Epidermal melanocyte (primary cell): ENCODE measurements at regions not wholly inside any gene's neighbourhood (a gene's known extent, or its start where the extent isn't known, plus 50 kb on each side); places are given as distances from the start of the nearest gene placed in this dataset.
A peak's percentile ranks its signal among the peaks of the same experiment; 100 is the strongest.

ENCODE experiments used
- DNase-seq: peaks from one replicate; pipeline ENCODE4 v3.0.0; 2011; ENCODE audit warnings: low spot score; ENCODE audit not compliant: insufficient read length

DNA sequence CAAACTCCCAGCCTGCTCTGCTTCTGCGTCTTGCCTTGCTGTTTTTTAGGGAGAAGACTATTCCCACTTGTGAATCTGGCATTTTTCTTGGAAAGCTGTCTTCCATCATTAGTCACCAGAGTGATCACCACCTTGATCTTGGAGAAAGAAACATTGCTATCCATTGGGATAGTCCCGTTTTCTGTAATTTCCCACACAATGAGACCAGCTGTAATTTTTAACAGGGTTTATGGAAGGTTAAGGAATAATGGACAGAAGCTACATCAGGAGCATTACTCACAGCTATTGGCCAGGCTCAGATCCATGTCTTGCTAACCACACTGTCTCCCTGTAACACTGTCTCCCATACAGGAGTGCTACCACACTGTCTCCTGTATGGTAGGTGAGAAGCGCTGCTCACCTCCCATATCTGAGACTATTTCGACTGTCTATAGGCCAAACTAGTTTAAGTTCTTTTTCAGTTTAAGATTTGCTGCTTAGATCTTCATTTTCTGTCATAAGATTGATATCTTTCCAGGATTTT lies 523.0 kb downstream of the SPRY1 start:
- DNase-seq, result no peak

DNA sequence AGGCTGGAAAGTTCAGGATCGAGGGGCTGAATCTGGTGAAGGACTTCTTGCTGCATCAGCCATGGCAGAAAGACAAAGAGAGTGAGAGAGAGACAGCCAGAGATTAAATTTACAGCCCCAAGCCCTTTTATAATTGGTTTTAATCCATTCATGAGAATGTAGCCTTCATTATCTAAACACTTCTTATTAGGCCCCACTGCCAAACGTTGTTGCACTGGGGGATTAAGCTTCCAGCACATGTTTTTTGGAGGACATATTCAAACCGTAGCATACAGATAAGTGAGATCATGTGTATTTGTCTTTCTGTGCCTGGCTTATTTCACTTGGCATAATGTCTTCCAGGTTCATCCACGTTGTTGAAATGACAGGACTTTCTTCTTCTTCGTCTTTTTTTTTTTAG lies 524.7 kb downstream of the SPRY1 start:
- DNase-seq, result no peak

DNA sequence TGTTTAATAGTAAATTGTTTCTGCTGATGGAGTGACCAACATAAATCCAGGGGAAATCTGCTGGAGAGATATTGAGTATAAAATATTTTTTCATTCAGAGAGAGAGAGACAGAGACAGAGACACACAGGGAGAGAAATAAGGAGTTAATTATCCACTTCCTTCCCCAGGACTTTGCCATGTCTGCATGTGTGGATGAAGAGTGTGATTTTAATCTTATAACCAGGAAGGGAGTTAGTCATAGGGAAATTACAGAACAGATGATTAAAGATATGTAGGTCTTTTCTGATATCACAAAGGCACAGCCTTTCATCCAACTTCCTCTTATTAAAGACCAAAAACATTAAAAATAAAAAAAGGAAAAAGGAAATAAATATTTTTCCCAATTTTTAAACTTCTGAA lies 526.3 kb downstream of the SPRY1 start:
- no peak for DNase-seq

DNA sequence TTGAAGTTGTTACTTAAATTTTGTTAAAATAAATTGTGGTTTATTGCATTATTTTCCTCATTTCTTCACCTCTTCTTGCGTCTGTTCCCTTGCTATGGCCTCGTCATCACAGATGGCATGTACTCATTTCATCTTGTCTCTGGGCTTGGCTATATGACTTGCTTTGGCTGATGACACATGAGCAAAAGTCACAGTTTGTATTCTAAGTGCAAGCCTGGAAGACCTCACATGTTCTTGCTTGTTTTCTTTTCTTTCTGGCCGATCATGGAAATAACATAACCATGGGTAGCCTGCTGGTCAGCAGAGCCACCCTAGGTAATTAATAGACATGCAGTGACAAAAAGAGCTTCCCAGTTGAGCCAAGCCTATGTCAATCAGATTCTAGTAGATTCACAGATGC lies 527.9 kb downstream of the SPRY1 start:
- DNase-seq, result no peak

DNA sequence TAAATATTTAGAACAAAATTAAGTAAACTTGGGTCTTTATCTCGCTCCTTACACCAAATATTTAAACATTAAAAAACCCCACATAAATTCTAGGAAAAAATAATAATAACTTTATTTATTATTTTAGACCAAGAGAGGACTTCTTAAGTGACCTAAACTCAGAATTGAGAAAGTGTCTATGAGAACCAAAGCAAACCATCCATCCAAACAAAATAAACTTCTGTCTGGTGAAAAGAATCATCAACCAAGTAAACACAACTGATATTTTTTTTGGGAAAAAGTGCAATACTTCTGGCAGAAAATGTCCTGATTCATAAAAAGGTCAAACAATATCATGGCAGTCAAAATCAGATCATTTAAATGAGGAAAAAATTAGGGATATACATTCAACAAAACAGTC lies 533.0 kb downstream of the SPRY1 start:
- no peak for DNase-seq

DNA sequence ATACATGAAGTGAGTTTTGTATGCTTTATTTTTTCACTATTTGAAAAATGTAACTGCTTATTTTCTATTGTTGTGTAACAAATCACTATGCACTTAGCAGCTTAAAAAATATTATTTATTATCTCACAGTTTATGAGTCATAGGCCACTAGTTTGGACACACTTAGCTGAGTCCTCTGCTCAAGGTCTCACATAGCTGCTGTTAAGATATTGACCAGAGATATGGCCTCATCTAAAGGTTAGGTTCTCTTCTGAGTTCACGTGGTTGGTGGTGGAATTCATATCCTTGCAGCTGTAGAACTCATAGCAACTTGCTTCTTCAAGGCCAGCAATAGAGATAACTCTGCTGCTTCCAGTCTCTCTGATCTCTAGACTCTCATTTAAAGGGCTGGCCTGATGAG lies 534.4 kb downstream of the SPRY1 start:
- DNase-seq, result no peak

DNA sequence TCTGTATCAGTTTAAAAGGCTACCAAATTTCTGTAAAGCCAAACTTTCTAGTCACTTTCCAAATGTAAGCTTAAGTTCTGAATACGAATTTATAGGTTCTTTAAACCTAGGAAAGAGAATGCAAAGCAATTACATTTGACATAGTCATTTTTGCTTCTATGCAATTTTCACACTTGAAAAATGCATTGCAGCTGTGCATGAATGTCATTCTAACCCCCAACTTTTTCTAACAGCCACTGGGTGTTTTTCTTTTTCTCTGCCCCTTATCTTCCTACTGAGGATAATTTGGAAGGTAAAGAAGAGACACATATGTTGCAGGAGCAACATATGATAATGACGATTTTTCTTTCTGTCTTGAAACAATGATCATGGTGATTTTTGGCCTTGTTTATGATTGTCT lies 537.5 kb downstream of the SPRY1 start:
- DNase-seq, result no peak

DNA sequence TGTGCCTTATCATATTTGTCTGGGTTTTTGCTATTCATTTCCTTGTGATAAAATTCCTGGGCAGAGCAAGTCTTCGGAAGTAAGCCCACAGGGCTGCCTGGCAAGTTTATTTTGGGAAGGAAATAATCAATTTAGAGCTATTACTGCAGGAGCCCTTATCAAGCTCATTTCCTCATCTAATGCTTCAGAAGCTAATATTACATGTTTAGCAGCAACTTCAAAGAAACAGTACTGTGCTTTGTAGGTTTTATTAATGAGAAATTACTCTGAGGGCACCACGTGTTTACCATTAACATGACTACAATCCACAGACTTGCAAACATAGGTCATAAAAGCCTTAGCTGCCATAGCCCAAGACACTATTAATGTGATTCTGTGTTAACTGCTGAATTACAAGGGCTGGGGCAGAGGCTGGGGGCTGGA lies 540.0 kb downstream of the SPRY1 start:
- DNase-seq, result no peak

DNA sequence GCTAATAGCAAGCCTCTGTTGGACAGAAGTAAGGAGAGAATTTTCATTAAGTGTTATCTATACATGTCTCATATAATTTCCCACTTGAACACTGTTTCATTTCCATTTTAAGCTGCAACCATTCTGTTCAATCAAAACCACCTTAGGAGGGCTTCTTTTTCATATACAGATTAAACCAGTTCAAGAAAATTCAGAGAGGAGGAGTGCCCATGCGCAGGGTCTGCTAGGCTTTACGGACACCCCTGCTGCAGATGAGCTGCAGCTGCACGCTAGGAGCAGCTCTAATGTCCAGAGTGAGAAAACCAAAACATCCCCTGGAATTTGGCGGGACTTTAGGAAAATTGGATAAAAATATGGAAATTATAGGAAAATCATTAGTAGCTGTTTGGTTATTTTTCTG lies 541.0 kb downstream of the SPRY1 start:
- DNase-seq, result no peak

DNA sequence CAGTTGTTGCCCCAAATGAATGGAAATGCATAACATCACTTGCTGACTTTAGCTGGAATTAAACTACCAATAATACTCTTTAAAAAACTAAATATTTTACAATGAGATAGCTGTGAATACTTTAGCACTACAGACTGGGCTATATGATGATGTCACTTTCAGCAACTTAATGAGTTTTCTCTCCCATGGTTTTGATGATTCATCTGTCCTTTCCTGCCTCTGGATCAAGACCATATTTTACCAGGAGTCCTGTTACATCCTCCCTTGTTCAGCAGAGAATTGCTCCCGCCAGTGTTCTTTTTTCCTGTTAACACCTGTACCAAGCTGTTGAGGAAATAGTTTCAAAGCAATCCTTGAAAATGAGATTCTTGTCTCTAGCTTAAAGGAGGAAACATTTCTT lies 543.0 kb downstream of the SPRY1 start:
- DNase-seq, result no peak

DNA sequence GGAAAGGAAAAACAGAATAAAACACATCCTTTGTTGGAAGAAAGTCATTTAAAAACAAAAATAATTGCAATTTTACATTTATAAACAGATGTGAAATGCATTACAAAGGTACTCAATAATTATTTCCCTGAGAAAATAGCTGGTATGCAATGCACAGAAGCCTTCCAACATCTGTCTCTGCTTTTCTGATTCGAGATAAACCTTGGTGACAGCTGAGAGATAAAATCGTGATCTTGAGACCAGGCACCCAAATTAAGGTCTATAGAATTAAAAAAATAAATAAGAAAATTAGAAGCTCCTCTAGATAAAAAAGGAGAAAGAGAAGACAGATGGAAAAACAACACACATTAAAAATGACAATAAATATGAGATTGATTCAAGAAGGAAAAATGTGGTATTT lies 544.0 kb downstream of the SPRY1 start:
- DNase-seq, result no peak

DNA sequence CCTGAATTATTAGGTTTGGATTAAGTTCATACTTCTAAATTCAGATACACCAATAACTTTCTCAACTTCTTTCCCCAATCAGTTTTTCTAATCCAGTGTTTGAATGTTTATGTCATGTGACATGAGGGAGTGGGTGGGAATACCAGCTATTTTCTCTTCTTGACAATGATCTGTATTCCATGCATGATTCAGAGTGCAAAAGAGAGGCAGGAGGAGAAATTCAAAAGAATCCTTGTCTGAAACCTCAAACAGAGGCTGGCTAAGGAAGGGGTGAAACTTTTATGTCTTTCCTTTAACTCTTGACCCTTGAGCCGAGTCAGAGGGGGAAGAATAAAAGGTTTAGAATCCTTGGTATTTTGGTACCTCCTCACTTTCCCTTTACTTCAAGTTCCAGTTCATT lies 544.7 kb downstream of the SPRY1 start:
- no peak for DNase-seq

DNA sequence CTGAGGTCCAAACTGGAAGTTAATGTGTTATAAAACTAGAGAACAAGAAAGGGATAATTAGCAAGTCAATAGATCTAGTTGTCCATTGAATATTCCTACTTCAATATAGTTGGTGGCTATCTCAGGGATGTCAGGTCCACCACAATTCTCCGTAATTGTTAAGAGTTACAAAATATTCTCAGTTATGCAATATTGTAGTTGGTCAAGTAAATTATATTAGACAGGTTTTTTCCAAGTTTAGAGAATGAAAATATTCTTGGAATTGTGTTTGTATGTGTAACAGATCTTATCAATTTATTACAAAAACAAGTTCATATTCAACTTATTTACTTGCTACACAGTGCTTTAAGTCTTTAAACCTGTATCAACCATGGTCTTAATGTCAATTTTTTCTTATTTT lies 547.4 kb downstream of the SPRY1 start:
- DNase-seq, result no peak

DNA sequence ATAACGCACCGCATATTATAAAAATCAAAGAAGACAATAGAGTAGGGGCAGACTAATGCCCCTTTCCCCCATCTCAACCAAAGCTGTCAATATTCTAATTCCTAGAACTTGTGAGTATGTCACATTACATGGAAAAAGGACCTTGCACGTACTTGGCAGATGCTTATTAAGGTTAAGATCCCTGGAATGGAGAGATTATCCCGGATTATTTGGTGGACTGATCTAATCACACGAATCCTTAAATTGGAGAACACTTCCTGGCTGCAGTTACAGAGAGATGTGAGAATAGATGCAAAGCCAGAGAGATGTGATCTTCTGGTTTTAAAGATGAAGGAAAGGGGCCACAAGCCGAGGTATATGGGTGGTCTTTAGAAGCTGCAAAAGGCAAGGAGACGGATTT lies 548.7 kb downstream of the SPRY1 start:
- DNase-seq, result no peak

DNA sequence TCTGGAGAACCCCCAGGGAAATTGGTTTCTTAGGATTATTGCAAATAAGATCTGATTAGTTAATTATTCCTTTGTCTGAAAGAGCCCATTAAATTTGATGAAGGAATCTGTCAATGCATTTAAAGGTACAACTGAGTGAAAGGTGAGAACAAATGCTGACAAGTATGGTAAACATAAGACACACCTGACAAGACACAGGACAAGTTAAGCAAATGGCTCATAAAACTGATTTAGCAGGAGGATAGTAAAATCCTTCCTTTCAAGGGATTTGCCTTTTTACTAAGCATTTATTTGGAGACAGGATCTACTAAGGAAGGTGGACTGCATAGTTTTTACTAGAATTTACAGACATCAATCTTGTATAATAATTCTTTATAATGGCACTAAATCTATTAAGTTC lies 553.9 kb downstream of the SPRY1 start:
- DNase-seq, result no peak

DNA sequence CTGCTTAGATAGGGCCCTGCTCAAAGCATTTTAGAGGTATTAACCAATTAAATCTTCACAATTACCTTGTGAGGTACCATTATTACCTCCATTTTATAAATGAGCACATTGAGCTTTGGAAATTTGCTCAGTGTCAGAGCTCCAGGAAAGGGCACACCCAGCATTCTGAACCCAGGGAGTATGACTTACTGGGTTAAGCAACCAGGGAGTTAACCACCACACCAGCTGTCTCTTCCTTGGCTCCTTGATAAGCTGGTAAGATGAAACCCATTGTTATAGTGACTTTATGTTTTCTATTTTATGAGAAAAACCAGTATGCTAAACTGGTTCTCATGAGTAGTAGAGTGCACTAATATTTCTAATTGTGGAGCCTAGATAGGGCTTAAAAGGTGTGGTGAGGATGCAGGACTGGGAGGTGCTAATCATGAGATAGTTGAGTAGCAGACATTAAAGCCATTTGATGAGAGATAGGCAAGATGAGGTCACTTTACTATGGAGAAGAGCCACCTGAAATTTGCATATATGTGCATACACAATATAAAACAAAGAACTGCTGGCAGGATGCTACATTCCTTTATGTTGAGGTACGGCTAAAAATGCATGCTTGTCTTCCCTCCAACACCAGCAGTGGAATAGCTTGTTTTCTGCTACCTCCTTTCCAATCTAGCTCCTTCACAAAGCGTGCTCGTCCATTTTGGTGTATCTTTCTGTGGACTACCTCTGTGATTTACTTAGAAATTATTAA lies 556.1 kb downstream of the SPRY1 start:
- no peak for DNase-seq

DNA sequence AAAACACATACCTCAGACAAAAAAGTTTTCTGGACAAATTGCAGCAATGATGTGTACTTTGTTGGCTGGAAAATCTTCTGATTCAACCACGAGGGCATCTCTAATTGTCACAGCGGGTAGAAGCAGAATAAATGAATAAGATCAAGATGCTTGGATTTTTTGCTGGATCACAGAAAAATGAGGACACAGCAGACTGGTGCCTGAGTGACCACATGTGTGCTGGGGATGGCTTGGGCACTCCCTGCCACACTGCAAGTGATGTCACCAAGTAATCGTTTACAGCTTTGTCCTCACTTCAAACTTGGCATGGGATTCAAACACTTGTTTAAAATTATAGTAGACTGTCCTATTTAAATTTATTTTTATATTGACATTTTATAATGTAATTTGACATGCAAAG lies 557.0 kb downstream of the SPRY1 start:
- peak; percentile 49 for DNase-seq

DNA sequence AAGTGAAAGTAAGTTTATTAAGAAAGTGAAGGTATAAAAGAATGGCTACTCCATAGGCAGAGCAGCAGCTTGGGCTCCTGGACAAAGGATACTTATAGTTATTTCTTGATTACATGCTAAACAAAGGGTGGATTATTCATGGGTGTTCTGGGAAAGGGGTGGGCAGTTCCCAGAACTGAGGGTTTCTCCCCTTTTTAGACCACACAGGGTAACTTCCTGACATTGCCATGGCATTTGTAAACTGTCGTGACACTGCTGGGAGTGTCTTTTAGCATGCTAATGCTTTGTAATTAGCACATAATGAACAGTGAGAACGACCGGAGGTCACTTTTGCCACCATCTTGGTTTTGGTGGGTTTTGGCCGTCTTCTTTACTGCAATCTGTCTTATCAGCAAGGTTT lies 557.6 kb downstream of the SPRY1 start:
- no peak for DNase-seq

DNA sequence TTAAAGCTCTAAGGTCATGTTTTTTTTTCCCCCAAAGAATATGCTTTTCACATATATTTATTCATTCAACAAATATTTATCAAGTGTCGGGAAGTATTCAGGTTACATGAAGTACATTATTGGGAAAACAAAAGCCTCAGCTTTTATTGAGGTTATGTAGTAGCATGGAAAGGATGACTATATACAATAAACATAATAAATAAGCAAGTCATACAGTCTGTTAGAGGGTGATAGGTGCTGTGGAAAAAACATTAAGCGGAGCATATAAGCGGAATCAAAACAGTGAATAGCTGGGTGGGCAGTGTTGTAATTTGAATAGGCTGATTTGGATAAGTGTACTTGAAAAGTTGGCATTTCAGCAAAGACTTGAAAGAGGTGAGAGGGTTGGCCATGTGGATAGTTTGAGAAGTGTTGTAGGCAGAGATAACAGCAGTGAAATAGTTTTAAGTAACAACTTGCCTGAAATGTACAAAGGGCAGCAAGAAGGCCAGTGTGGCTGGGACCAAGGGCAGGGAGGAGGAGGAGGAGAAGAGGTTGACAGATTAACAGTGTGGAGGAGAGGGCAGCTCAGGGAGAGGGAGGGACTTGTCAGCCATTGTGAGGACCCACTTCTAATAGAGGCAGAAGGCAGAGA lies 558.7 kb downstream of the SPRY1 start:
- no peak for DNase-seq

DNA sequence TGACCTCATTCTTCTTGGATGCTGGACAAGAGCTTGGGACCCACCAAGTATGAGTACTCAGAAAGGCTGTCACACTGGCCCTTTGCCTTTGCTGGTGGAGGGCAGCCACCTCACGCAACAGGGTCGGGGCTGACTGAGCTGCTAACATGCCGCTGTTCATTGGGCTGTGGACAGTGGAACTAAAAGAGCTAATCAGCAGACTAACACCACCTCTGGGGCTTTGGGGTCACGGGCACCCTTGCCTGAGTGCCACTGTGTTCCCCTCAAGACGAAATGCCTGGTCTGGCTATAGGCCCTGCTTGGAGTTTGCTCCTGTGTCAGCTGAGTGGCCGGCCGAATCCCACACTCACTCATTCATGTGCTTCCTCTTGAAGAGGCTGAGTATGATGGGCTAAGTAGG lies 559.6 kb downstream of the SPRY1 start:
- no peak for DNase-seq

DNA sequence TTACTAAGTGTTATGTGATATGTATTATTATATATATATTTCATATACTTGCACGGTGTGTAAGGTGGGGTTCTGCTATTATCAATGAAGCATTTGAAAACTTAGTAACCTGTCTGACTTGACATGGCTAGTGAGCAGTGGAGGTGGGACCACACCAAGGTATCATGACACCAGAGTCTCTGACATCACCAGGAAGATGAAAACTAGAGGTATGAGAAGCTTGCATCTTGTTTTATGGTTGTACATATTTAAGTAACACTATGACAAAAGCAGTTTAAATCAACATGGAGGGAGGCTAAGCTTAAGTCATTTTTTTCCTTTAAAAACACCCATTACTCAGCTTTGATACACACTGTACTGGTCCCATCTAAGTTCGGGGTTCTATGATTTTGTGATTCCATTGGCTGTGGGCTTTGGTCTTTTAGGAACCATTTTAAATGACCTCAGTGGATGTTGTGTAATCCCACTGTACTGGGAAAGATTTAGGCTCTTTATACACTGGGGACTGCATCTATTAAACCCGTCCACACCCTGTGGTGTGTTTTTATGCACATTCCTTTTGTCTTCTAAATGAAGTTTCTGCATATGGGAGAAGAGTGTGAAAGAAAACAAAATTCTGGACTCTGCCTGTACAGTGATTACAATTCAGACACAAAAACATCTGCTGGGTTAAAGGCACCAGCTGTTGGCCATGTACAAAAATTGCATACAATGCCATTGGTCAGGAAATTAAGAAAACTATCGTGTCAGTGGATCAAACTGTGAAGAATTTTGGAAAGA lies 570.6 kb downstream of the SPRY1 start:
- no peak for DNase-seq

DNA sequence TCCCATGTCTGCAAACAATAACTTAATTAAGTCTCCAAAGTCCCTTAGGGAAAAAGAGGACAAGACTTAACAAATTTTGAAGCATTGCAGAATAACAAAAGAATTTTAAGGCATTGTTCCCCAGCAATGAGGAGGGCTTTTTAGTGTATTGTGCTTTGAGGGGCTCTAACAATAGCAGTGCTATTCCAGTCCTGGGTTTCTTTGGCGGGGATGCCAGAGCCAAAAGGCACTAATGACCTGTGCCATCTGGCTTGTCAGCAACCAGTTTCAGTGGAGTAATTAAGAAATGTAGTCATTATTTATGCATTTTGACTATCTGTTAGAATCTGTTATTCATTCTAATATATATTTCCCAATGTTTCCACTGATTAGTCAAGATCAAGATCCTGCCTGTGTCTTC lies 575.4 kb downstream of the SPRY1 start:
- DNase-seq, result no peak
